Endothelial cell of umbilical vein (primary cell): ENCODE measurements at regions not wholly inside any gene's neighbourhood (a gene's known extent, or its start where the extent isn't known, plus 50 kb on each side); places are given as distances from the start of the nearest gene placed in this dataset.

Experiments
- BruUV-seq: library from RNA; stranded (reverse); fragments of 400-500 nt; replicated peaks from 2 replicates; lab custom pipeline; 2021; lab: Mats Ljungman, UMichigan
- CTCF ChIA-PET: fragments of 300-600, 350-600 bp; sonication (Branson Sonifier 250); formaldehyde crosslinking; loops from one replicate; lab custom pipeline; 2021; ENCODE audit warnings: antibody characterized with exemption, inconsistent platforms; lab: Charles Lee
- POLR2A ChIA-PET: fragments of 300-600, 350-600 bp; sonication (Branson Sonifier 250); formaldehyde crosslinking; loops from one replicate; lab custom pipeline; 2021; ENCODE audit warnings: antibody characterized with exemption, inconsistent platforms; lab: Charles Lee
- DNase-seq: peaks from one replicate; pipeline ENCODE4 v3.0.0-alpha.2; 2011; ENCODE audit warnings: low read depth, low spot score
- FAIRE-seq: peaks from 2 replicates; lab custom pipeline; 2011; peaks lifted over from hg19 to GRCh38; lab: Jason Lieb, UNC
- H2AFZ ChIP-seq: 2 replicates; pipeline ENCODE4 v1.6.0; 2012; ENCODE audit warnings: low read depth, low read length, control low read depth, inconsistent platforms
- H3K27ac ChIP-seq: 2 replicates; pipeline ENCODE4 v1.5.1; 2011; ENCODE audit warnings: low read depth, mild to moderate bottlenecking, control low read depth, low read length, moderate library complexity; ENCODE audit not compliant: insufficient read depth
- H3K27me3 ChIP-seq, 2 experiments: 2 replicates each; pipeline versions ENCODE4 v1.6.0 to v1.6.1; 2011; ENCODE audit warnings: low read length in 2 of 2, mixed read lengths in 1 of 2; ENCODE audit not compliant: control insufficient read depth in 2 of 2, insufficient read depth in 2 of 2
- H3K36me3 ChIP-seq, 2 experiments: 2 replicates in 1 of 2; 3 replicates in 1 of 2; pipeline ENCODE4 v1.5.1; 2011; ENCODE audit warnings: low read length in 2 of 2, mild to moderate bottlenecking in 1 of 2, moderate library complexity in 1 of 2; ENCODE audit not compliant: control insufficient read depth in 2 of 2, insufficient read depth in 2 of 2; ENCODE audit errors: extremely low read depth in 1 of 2
- H3K4me1 ChIP-seq: 3 replicates; pipeline ENCODE4 v1.5.1; 2011; ENCODE audit warnings: mild to moderate bottlenecking, low read length; ENCODE audit not compliant: control insufficient read depth, insufficient read depth; ENCODE audit errors: extremely low read depth
- H3K4me2 ChIP-seq: 2 replicates; pipeline ENCODE4 v1.6.1; 2011; ENCODE audit warnings: low read length, control low read depth, mixed read lengths; ENCODE audit not compliant: insufficient read depth
- H3K4me3 ChIP-seq, 3 experiments: fragments of 200-600 bp in 1 of 3; sonication (generic), shearing (Covaris generic) in 1 of 3; replicated peaks in 1 of 3; 2 replicates each; pipeline ENCODE4 v1.5.1; 2011 to 2016; ENCODE audit warnings: control low read depth in 3 of 3, low read length in 3 of 3, mild to moderate bottlenecking in 2 of 3, inconsistent platforms in 1 of 3, low read depth in 1 of 3, moderate library complexity in 1 of 3; ENCODE audit not compliant: insufficient read depth in 1 of 3
- H3K79me2 ChIP-seq: 2 replicates; pipeline ENCODE4 v1.6.0; 2012; ENCODE audit warnings: low read length, inconsistent platforms; ENCODE audit not compliant: control insufficient read depth, insufficient read depth
- H3K9ac ChIP-seq: replicated peaks from 2 replicates; pipeline ENCODE3; 2011; ENCODE audit warnings: low read length, control low read depth; ENCODE audit not compliant: insufficient read depth; ENCODE audit errors: extremely low read depth
- H3K9me1 ChIP-seq: replicated peaks from 3 replicates; pipeline ENCODE4 v1.6.0; 2011; ENCODE audit warnings: mild to moderate bottlenecking, low read length; ENCODE audit not compliant: control insufficient read depth, insufficient read depth; ENCODE audit errors: extremely low read depth
- H3K9me3 ChIP-seq: replicated peaks from 2 replicates; pipeline ENCODE4 v1.5.1; 2012; ENCODE audit warnings: low read length, inconsistent platforms; ENCODE audit not compliant: control insufficient read depth, insufficient read depth
- H4K20me1 ChIP-seq: replicated peaks from 2 replicates; pipeline ENCODE3; 2011; ENCODE audit warnings: mild to moderate bottlenecking, low read length; ENCODE audit not compliant: control insufficient read depth, insufficient read depth; ENCODE audit errors: extremely low read depth
- CTCF ChIP-seq, 2 donors: IDR thresholded peaks; 1 replicate in 1 of 2; 2 replicates in 1 of 2; pipeline ENCODE4 v1.5.1; 2011; ENCODE audit warnings: low read length in 2 of 2, mild to moderate bottlenecking in 2 of 2, moderate library complexity in 2 of 2, control low read depth in 1 of 2, inconsistent platforms in 1 of 2, low read depth in 1 of 2; ENCODE audit not compliant: insufficient read depth in 1 of 2; ENCODE audit errors: extremely low read depth in 1 of 2
- EZH2 ChIP-seq: IDR thresholded peaks from 2 replicates; pipeline ENCODE4 v1.6.1; 2012; ENCODE audit warnings: borderline replicate concordance, low read depth, mild to moderate bottlenecking, moderate library complexity, low read length, inconsistent platforms; ENCODE audit not compliant: severe bottlenecking
- FOS ChIP-seq: IDR thresholded peaks from 2 replicates; pipeline ENCODE4 v1.6.1; 2011; ENCODE audit warnings: mild to moderate bottlenecking, low read length, moderate library complexity, borderline replicate concordance; ENCODE audit not compliant: insufficient read depth
- GATA2 ChIP-seq: IDR thresholded peaks from 2 replicates; pipeline ENCODE4 v1.7.0; 2011; ENCODE audit warnings: low read depth, mild to moderate bottlenecking, moderate library complexity, mixed read lengths, low read length; ENCODE audit not compliant: insufficient read length, insufficient read depth
- JUN ChIP-seq: IDR thresholded peaks from 2 replicates; pipeline ENCODE4 v1.6.1; 2011; ENCODE audit warnings: borderline replicate concordance, low read depth; ENCODE audit not compliant: insufficient read length, insufficient read depth
- MAX ChIP-seq: IDR thresholded peaks from 2 replicates; pipeline ENCODE4 v1.6.1; 2011; ENCODE audit not compliant: insufficient read depth, insufficient read length
- MYC ChIP-seq: IDR thresholded peaks from one replicate; pipeline ENCODE4 v1.6.1; 2011; ENCODE audit warnings: mild to moderate bottlenecking, low read depth, low read length
- POLR2AphosphoS5 ChIP-seq: IDR thresholded peaks from 2 replicates; pipeline ENCODE4 v1.6.1; 2012; ENCODE audit warnings: low read depth, mild to moderate bottlenecking, control low read depth, low read length, moderate library complexity; ENCODE audit not compliant: insufficient read depth
- dilution Hi-C: fragments of 300-500 bp; cut with MboI; formaldehyde crosslinking; loops from one replicate; pipeline ENCODE4 v1.15.0; 2019; ENCODE audit warnings: low sequenced_read_pairs; ENCODE audit not compliant: extremely low pct_ligation_motif_present
- intact Hi-C: fragments of 100-400 bp; cut with micrococcal nuclease; formaldehyde crosslinking; loops from one replicate; pipeline ENCODE4 v1.10.0; 2022

- Histone ChIP-seq H3K36me3 (no peaks in the 10 kb centered on the region), H3K9ac (peak overlapping the region; percentile 60), H3K4me3 (no peak overlapping the region), H4K20me1 (no peaks in the 10 kb centered on the region), H2AFZ (peak overlapping the region; percentile 24), H3K9me3 (no peaks in the 10 kb centered on the region), H3K79me2 (peaks cover 4% of the 10 kb centered on the region), H3K4me1 (peaks cover 90% of the 10 kb centered on the region), H3K27ac (peak overlapping the region; percentile 80), H3K27me3 (no peaks in the 10 kb centered on the region), H3K9me1 (no peaks in the 10 kb centered on the region), H3K4me2 (peak overlapping the region; percentile 68)
- dilution Hi-C loops, result loop anchor here (10.0 kb wide), 1 partner anchor 128 kb away; no protein-coding TSS in a partner anchor
- TF ChIP-seq POLR2AphosphoS5 (no peak), MAX (no peak), MYC (no peak), JUN (no peak), EZH2 (no peak), GATA2 (no peak), FOS (no peak), CTCF (IDR thresholded peaks at IDR 0.05; ENCODE audit: extremely low read depth in 1 of 2, insufficient read depth in 1 of 2, low read depth in 1 of 2, low read length in 2 of 2) (no peak)
- intact Hi-C loops, result loop anchor here (5.0 to 10.0 kb wide), 2 partner anchors 365 to 422 kb away; no protein-coding TSS in a partner anchor
- ChIA-PET CTCF (interaction anchor here (1.1 to 1.9 kb wide), 5 partner anchors 27 to 248 kb away, joined by 3 to 8 read pairs (median 6); no protein-coding TSS in a partner anchor), POLR2A (no interaction called here)
- DNase-seq, result peak; percentile 38
- BruUV-seq, result no TSS peak
- no peak for FAIRE-seq
These were observed 120.1 kb upstream of the MTAP start for GRCh38 chr9:21682381-21682780.
